CMK (cell line): ENCODE measurements at regions not wholly inside any gene's neighbourhood (a gene's known extent, or its start where the extent isn't known, plus 50 kb on each side); places are given as distances from the start of the nearest gene placed in this dataset.

ENCODE experiments used
- DNase-seq: peaks from one replicate; pipeline ENCODE4 v3.0.0-alpha.2; 2010; ENCODE audit warnings: low read depth

- DNase-seq = no peak
These were observed 736.9 kb upstream of the COBL start for GRCh38 chr7:52053525-52053924.

- DNase-seq = no peak
These were observed 714.1 kb upstream of the COBL start for GRCh38 chr7:52030722-52031121.

- DNase-seq = no peak
These were observed 709.5 kb upstream of the COBL start for GRCh38 chr7:52026140-52026539.

GRCh38 chr7:52021343-52021742 is 704.7 kb upstream of the COBL start:
- DNase-seq = no peak

- DNase-seq = no peak
These were observed 702.1 kb upstream of the COBL start for GRCh38 chr7:52018680-52019054.

GRCh38 chr7:52017802-52018679 is 701.4 kb upstream of the COBL start:
- peak; percentile 43 for DNase-seq

GRCh38 chr7:52009181-52009580 is 692.6 kb upstream of the COBL start:
- DNase-seq = no peak

- no peak for DNase-seq
These were observed 690.1 kb upstream of the COBL start for GRCh38 chr7:52006674-52007073.

- no peak for DNase-seq
These were observed 689.0 kb upstream of the COBL start for GRCh38 chr7:52005613-52006012.

GRCh38 chr7:51995596-51996179 is 679.1 kb upstream of the COBL start:
- DNase-seq = no peak

- DNase-seq = no peak
These were observed 666.0 kb upstream of the COBL start for GRCh38 chr7:51982653-51983052.

- no peak for DNase-seq
These were observed 664.2 kb upstream of the COBL start for GRCh38 chr7:51980812-51981211.

- no peak for DNase-seq
These were observed 663.7 kb upstream of the COBL start for GRCh38 chr7:51980313-51980712.

- DNase-seq = no peak
These were observed 661.3 kb upstream of the COBL start for GRCh38 chr7:51977913-51978312.

- DNase-seq = no peak
These were observed 657.3 kb upstream of the COBL start for GRCh38 chr7:51973939-51974338.

GRCh38 chr7:51973071-51973470 is 656.5 kb upstream of the COBL start:
- no peak for DNase-seq

- DNase-seq = no peak
These were observed 654.5 kb upstream of the COBL start for GRCh38 chr7:51970961-51971665.

- no peak for DNase-seq
These were observed 651.9 kb upstream of the COBL start for GRCh38 chr7:51968461-51968860.

- no peak for DNase-seq
These were observed 648.8 kb upstream of the COBL start for GRCh38 chr7:51965454-51965853.

- DNase-seq = no peak
These were observed 645.2 kb upstream of the COBL start for GRCh38 chr7:51961804-51962203.

- DNase-seq = no peak
These were observed 634.2 kb upstream of the COBL start for GRCh38 chr7:51950813-51951212.

GRCh38 chr7:51949726-51950644 is 633.4 kb upstream of the COBL start:
- no peak for DNase-seq
